HG02588 (cell line): ENCODE measurements at regions not wholly inside any gene's neighbourhood (a gene's known extent, or its start where the extent isn't known, plus 50 kb on each side); places are given as distances from the start of the nearest gene placed in this dataset.

Source experiments
- ATAC-seq: cut with Tn5 transposase; IDR thresholded peaks from one replicate; pipeline ENCODE4 v1.9.1; 2021; ENCODE audit warnings: mild to moderate bottlenecking, moderate library complexity; ENCODE audit not compliant: unreplicated experiment

DNA sequence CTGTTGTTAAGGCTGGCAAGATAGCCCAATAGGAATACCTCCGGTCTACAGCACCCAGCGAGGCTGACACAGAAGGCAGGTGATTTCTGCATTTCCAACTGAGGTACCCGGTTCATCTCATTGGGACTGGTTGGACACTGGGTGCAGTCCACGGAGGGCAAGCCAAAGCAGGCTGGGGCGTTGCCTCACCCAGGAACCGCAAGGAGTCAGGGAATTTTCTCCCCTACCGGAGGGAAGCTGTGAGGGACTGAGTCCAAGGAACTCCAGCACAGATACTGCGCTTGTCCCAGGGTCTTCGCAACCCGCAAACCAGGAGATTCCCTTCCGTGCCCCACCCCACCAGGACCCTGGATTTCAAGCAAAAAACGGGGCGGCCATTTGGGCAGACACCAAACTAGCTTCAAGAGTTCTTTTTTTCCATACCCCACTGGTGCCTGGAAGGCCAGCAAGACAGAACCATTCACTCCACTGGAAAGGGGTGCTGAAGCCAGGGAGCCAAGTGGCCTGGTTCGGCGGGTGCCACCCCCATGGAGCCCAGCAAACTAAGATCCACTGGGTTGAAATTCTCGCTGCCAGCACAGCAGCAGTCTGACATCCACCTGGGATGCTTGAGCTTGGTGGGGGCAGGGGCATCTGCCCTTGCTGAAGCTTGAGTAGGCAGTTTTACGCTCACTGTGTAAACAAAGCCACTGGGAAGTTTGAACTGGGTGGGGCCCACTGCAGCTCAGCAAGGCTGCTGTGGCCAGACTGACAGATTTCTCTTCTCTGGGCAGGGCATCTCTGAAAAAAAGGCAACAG lies 647.2 kb downstream of the BNC2 start:
- no peak for ATAC-seq

DNA sequence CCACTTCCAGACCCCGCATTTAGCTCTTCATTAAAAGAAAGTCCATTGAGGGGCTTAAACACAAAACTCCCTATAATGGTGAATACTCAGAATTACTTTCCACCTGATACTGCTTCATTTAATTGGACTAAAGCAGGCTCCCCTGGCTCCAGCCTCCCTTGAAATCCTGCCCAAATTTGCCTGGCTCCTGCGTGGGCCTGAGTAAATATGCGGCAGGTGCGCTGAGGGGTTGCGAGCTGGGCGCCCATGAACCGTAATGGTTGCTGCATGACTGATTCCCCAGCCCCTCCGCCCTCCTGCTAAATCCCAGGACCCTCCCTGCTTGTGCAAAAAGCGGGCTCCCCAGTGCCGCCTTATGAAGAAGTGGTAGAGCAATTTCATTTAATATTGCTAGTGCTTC lies 639.7 kb downstream of the BNC2 start:
- no peak for ATAC-seq

- ATAC-seq = no peak
These were observed 634.2 kb downstream of the BNC2 start for GRCh38 chr9:16236311-16236710.

- ATAC-seq = no peak
These were observed 633.6 kb downstream of the BNC2 start for GRCh38 chr9:16236882-16237281.

DNA sequence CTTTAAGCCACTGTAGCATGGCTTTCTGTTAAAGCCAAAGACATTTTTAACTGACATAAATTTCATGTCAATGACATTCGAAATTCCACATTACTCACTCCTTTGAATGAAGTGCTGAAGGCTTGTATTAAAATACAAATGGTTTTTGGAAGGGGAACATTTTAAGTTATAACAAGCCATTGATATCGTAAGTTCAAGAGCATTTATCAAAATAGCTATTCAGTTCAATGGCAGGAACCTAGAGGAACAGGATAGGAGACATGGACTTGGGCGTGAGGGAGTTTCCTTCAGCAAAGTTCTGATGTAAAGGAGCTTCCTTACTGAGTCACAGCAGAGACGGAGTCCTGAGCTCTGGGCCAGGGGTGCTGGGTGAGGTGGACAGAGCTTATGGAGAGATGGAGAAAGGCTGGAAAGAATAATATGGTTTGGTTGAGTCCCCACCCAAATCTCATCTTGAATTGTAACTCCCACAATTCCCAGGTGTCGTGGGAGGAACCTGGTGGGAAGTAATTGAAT lies 631.8 kb downstream of the BNC2 start:
- ATAC-seq = no peak

- ATAC-seq = no peak
These were observed 629.2 kb downstream of the BNC2 start for GRCh38 chr9:16241231-16241630.

- no peak for ATAC-seq
These were observed 626.7 kb downstream of the BNC2 start for GRCh38 chr9:16243798-16244197.

GRCh38 chr9:16245756-16246440 lies 624.6 kb downstream of the BNC2 start:
- no peak for ATAC-seq

GRCh38 chr9:16246785-16247184 lies 623.7 kb downstream of the BNC2 start:
- no peak for ATAC-seq

DNA sequence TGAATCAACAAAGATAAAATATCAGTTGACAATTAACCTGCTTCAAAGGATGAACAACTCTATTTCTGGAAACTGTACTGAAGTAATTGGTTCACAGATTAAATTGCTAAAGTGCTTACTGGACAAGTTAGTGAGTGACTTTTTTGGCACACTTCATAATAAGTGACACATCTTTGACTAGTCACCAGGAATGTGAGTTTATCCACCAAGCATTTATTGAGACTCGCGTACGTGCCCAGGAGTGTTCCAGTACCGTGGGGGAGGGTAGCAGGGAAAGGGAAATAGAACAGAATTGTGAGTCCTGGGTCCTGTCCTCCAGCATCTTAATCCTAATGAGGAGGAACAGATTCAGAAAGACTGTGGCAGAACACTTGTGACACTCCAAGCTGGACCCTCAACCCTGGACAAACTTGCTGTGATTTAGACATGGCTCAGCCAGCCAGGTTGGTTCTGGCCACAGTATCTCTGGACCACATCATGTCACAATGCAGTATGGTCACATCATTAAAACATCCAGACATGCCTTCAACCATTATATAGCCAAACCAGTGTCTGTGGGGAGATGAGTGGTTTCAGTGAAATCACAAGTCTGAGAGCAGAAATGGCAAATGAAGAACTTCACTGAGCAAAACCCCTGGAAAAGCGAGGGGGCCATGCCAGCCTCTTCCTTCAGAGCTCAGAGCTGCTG lies 623.1 kb downstream of the BNC2 start:
- no peak for ATAC-seq

DNA sequence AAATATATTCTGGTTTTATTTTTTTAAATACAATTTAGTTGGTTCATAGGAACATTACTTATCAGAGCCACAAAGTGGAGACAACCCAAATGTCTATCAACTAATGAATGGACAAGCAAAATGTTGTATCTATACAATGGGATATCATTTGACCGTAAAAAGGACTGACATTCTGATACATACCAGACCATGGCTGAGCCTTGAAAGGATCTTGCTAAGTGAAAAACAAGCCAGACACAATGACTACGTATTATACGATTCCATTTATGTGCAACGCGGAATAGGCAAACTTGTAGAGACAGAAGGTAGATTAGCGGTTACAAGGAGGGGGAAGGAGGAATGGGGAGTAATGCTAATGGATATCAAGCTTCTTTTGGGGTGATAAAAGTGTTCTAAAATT lies 621.6 kb downstream of the BNC2 start:
- ATAC-seq = no peak

- no peak for ATAC-seq
These were observed 617.9 kb downstream of the BNC2 start for GRCh38 chr9:16252616-16253015.

- no peak for ATAC-seq
These were observed 615.8 kb downstream of the BNC2 start for GRCh38 chr9:16254674-16255073.

GRCh38 chr9:16255217-16255616 lies 615.3 kb downstream of the BNC2 start:
- no peak for ATAC-seq

- no peak for ATAC-seq
These were observed 612.9 kb downstream of the BNC2 start for GRCh38 chr9:16257604-16258003.

DNA sequence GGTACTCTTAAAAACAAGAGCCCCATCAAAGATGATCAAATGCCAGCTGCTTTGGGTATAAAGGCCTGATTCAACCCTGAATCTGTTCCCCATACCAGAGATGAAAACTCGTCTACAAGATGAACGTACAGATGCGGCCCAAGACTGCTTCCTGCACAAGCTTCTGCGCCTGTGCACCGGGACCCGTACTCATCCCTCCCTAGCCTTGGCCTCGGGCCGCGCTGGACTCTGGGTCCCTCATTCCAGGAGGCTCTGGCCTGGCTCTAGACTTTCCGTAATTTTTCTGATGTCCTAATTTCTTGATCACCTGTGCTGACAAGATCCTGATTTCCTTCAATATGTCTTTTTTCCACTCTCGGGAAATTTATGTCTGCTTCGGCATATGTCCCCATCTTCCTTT lies 612.3 kb downstream of the BNC2 start:
- no peak for ATAC-seq

GRCh38 chr9:16258708-16259107 lies 611.8 kb downstream of the BNC2 start:
- ATAC-seq = no peak

- ATAC-seq = no peak
These were observed 607.8 kb downstream of the BNC2 start for GRCh38 chr9:16262477-16263261.

DNA sequence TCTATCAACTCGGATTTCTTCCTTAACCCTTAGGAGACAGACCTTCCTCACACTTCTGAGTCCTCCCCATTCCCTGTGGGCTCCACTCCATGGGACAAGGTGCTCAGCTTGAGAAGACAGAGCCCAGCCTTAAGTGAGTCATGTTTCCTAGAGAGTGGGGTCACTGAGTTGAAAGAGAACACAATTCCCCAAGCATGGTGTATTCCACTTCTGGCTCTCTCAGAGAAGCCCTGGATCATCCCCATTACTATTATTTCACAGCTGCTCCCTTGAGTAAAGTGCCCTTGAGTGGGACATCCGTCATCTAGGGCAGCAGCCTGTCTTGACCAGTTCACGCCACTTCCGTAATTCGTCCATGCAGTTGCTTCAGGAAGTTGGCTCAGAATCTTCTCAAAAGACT lies 604.8 kb downstream of the BNC2 start:
- no peak for ATAC-seq

DNA sequence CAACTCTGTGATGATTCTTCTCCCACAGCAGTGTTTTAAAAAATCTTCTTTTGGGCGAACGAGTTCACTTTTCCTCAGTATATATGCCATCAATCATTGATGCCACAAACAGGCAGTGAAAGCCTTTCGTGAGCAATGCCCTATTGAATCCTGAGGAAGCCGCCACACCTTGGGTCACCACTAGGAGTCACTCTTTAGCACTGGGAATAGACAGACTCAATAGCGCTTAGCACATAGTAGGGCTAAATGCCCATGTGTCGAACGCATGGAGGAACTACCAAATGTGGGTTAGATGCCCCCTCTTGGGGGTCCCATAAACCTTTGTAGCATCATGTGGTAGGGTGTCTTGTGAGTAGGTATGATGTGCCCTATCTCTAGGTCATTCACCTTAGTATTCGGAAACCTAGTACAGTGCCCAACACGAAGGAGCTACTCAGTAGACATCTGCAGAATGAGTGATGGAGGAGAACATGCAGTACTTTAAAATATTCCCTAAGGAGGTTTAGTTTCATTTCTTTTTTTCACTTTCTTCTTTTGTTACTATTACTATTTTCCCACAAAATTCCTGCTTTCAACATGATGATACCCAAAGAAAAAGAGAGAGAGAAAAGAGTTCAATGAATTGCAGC lies 603.7 kb downstream of the BNC2 start:
- ATAC-seq = no peak
